ENCODE measurements at regions not wholly inside any gene's neighbourhood (a gene's known extent, or its start where the extent isn't known, plus 50 kb on each side); places are given as distances from the start of the nearest gene placed in this dataset.

- TF ChIP-seq EZH2 (IDR thresholded peaks at IDR 0.05; ENCODE audit: insufficient read depth, poor library complexity, severe bottlenecking) = no peak
- no peak for TF ChIP-seq EZH2phosphoT487 (IDR thresholded peaks at IDR 0.05; ENCODE audit: insufficient read depth, low read depth)
Observed at GRCh38 chr13:30135868-30136267, 171.5 kb downstream of the KATNAL1 start.
